ENCODE measurements at regions not wholly inside any gene's neighbourhood (a gene's known extent, or its start where the extent isn't known, plus 50 kb on each side); places are given as distances from the start of the nearest gene placed in this dataset.

- DNase-seq (ENCODE audit: low read depth in 1 of 2, low spot score in 1 of 2) = no peak
These were observed 186.5 kb upstream of the CTTNBP2NL start for GRCh38 chr1:112209493-112209892.

DNA sequence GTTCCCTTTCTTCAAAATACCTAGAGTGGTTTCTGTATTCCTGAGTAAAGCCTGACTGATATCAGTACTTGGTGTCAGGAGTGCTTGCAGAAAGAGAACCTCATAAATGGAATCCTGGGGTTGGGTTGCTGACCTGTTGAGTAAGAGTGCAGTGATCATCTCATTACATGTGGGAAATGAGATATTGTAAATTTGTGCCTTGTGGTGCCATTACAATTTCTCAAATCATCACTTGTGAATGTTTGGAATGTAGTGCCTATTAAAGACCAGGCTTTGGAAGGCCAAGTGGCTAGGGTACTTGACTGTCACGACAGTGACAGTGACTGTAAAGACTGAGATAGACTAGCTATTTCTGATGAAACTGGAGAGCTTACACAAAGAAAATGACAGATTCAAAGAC is 176.7 kb upstream of the CTTNBP2NL start:
- no peak for DNase-seq (ENCODE audit: low read depth in 1 of 2, low spot score in 1 of 2)

DNA sequence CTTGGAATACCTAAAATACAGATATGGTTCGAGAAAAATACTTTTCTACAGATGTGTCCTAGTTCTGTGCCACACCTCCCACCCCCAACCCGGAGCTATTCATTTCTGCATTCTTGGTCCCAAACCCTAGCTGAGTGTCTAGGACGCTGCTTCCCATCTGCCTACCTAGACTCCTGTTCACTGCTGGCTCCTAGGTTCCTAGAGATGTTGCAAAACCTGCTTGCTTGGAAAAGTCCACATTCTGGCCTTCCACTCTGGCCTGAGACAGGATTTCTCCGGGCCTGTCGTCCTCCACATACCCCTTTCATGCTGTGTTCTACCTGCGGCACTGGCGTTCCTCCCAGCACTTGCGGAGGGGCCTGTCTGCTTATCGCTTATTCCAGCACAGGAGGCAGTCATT is 165.8 kb upstream of the CTTNBP2NL start:
- DNase-seq (ENCODE audit: low read depth in 1 of 2, low spot score in 1 of 2) = no peak

- DNase-seq (ENCODE audit: low read depth in 1 of 2, low spot score in 1 of 2) = no peak
These were observed 164.7 kb upstream of the CTTNBP2NL start for GRCh38 chr1:112231331-112231730.

DNA sequence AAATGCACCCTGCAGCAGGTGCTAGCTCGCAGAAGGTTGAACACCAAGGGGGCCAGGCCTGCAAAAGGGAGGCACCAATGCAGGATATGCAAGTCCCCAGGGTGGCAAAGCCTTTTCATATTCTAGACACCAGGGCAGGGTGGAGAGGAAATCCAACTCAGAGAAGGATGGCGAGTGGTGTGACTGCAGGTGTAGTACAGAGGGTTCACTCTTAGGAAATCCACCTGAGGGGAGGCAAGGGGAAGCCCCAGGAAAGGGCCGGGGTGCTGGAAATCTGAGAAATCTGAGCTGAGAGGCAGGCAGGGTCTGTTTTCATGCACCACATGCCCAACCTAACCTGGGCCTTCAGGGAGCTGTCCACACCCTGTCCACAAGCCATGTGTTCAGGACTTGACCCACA is 163.2 kb upstream of the CTTNBP2NL start:
- no peak for DNase-seq (ENCODE audit: low read depth in 1 of 2, low spot score in 1 of 2)

DNA sequence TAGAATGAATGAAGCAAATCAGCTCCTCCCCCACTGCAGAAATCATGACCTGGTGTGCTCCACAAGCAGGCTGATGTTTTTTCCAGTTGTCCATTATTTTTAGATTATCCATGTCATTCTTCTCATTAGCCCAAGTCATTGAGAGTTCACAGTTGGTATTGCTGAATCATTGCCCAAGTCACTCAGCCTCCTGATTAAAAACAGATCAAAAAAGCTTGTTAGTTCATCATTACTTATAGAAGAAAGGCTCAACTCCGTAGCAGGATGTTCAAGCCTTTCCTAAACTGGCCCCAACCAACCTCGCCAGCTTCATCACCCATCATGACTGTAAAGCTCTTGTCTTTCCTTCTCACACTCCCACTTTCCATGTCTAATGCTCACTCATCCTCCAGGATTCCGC is 161.3 kb upstream of the CTTNBP2NL start:
- no peak for DNase-seq (ENCODE audit: low read depth in 1 of 2, low spot score in 1 of 2)

DNA sequence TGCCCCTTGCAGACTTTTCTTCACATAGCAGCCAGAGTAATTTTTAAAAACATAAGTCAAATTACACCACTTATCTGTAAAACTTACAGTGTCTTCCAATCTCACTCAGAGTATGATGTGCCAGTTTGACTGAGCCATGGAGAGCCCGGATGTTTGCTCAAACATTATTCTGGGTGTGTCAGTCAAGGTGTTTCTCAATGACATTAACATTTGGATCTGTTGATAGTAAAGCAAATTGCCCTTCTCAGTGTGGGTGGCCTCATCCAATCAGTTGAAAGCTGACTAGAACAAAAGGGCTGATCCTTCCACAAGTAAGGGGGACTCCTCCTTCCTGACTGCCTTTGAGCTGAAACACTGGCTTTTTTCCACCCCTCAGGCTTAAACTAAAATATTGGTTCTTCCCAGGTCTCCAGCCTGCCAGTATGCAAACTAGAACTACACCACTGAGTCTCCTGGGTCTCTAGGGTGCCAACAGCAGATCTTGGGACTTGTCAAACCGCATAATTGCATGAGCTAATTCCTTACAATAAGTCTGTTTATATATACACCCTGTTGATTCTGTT is 157.9 kb upstream of the CTTNBP2NL start:
- no peak for DNase-seq (ENCODE audit: low read depth in 1 of 2, low spot score in 1 of 2)

DNA sequence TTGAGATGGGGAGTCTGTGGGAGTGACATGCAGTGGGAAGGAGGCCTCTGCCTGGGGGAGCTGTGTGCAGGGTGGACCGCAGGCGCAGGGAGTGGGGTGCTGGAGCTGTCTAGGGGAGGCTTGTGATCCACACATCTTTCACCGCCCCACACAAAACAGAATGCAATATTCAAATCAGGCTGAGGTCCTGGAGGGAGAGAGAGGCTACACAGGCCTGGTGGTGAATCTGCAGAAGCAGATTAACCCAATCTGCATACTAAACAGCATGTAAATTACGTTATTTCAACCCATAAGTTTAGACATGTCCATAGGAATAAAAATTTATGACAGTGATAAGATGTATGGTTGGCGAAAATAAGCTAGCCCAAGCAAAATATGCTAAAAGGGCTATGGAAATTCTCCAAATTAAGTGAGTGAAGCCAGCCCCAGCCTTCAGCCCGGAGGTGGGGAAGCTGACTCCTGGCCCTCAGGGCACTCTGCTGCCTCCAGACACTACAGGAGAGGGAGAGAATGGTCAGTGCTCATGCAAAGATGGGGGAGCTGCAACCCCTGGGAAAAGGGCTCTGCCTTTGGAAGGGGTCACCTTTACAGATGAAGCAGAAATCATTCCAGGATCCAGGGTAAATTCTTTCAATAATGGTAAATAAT is 156.2 kb upstream of the CTTNBP2NL start:
- no peak for DNase-seq (ENCODE audit: low read depth in 1 of 2, low spot score in 1 of 2)

DNA sequence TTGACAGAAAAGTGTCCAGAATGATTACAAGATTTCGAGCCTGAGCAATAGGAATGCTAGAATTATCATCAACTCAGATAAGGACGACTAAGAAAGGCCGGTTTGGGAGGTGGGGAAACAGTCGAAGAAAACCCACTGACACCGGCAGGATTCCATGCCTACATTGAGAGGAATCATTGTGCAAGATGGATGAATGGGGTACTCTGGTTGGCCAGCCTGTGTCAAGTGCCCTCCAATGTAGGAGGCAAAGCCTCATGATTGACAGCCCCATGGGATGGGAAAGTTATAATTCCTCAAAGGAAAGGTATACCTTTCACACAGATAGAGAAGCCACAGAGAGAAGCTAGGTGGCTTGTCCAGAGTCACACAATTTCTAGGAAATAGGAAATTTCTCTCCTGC is 153.5 kb upstream of the CTTNBP2NL start:
- DNase-seq (ENCODE audit: low read depth in 1 of 2, low spot score in 1 of 2) = no peak

DNA sequence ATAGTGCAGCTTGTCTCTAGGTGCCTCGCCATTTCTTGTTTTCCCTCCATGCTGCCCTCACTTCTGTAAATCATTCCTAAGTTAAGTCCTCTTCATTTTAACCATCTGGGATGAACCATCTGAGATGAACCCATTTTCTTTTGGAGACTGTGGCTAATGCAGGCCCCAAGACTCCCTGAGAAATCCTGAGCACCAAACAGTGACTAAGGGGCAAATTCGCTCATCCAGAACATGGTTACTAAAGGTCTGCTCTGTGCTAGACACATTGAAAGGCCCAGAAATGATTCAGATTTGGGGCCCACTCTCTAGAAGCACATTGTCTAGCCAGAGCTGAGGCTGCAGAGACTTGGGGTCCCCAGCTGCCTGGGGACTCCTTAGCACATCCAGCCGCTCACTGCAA is 151.9 kb upstream of the CTTNBP2NL start:
- DNase-seq (ENCODE audit: low read depth in 1 of 2, low spot score in 1 of 2) = no peak

GRCh38 chr1:112245114-112245513 is 150.9 kb upstream of the CTTNBP2NL start:
- DNase-seq (ENCODE audit: low read depth in 1 of 2, low spot score in 1 of 2) = no peak

GRCh38 chr1:112247036-112247597 is 148.9 kb upstream of the CTTNBP2NL start:
- DNase-seq (ENCODE audit: low read depth in 1 of 2, low spot score in 1 of 2) = no peak

DNA sequence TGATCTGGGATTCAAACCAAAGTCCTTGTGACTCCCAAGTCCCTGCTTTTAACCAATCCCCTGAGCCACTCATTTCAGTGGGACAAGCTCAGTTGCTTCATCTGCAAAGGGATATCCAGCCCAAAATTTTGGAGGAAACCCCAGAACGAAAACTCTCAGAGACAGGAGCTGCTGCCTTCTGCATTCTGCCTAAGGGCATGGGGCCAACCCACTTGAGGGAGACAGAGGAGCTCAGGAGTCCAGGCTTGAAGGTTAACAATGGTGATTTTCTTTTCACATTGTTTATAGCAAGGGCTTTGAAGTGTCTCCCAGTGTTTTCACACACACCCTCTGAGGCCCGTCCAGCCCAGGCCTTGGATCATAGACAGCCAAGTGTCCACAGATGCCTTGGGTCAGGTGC is 148.1 kb upstream of the CTTNBP2NL start:
- DNase-seq (ENCODE audit: low read depth in 1 of 2, low spot score in 1 of 2) = no peak

DNA sequence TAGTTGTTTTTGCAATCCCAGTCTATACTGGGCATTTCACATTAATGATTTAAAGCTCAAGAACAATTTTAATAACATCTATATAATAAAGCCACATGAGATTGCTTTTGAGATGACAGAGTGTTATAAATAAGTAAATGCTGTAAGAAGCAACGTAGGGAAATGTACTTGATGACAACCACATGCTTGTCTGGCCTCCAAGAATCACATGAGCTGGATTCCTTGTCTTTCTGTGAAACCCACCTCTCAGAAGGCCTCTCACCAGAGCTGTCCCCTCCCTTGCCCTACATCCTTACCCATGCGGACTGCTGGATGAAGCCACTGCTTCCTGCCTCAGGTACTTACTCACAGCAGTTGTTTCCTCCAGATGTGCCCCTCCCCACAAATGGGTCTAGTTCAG is 145.1 kb upstream of the CTTNBP2NL start:
- no peak for DNase-seq (ENCODE audit: low read depth in 1 of 2, low spot score in 1 of 2)

DNA sequence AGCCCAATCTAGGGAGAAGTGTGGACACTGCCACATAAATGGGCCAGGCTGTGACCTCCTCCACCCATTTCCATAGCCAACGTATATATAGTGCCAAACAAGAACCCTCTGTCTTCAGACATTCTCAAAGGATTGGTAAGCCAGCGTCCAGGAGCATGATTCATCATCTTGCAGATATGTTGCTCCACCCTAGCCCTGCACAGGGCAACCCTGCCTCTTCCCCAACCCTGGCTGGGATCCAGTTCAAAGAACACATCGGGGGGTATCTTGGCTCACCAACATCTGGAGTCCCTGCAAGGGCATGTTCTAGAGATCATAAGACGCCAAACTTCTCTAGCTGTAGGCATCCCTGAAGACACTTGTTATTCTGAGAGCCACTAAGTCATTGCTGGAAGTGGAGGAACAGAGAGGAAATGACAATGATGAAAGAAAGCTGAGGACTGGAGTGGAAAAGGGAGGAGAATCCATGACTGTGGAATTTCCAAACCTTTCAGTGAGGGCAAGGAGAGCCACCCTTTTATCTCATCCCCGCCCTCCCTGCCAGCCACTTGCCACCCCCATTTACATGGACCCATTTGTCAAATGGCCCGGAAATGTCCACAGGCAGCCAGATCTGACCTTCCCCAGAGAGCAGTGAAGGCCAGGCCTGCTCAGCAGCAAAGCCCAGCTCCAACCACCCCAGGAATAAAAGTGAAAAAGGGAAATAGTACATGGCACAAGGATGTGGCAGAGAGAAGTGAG is 144.1 kb upstream of the CTTNBP2NL start:
- no peak for DNase-seq (ENCODE audit: low read depth in 1 of 2, low spot score in 1 of 2)

- DNase-seq (ENCODE audit: low read depth in 1 of 2, low spot score in 1 of 2) = no peak
These were observed 142.6 kb upstream of the CTTNBP2NL start for GRCh38 chr1:112253366-112253765.

- no peak for DNase-seq (ENCODE audit: low read depth in 1 of 2, low spot score in 1 of 2)
These were observed 140.9 kb upstream of the CTTNBP2NL start for GRCh38 chr1:112255080-112255479.

- DNase-seq (ENCODE audit: low read depth in 1 of 2, low spot score in 1 of 2) = no peak
These were observed 139.6 kb upstream of the CTTNBP2NL start for GRCh38 chr1:112256411-112256810.

DNA sequence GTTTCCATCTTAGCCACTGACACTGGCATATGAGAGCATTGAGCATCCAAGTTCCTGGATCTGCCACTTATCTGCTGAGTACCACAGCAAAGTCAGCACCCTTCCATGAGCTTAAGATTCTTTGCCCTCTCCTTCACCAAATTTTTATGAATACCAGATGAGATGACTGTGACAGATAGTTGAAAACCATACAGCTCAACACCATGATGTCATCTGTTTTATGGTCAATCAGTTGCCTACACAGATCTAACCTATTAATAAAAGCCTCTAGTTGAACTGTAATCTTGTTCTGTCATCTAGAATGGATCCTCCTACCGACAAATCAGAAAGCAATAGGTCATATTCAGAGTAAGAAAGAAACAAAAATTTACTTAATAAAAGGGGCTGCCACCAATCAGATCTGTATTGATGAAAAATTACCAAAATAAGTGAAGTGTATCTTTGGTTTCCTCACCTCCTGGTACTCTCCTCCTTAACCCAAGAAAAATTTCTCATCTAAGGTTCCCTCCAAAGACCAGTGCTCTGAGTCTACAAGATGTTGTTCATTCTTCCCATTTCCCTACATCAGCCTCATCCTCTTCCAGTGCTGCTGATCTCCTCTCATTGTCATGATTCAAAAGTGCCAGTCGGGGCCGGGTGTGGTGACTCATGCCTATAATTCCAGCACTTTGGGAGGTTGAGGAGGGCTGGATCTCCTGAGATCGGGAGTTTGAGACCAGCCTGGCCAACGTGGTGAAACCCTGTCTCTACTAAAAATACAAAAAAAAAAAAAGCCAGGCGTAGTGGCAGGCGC is 138.8 kb upstream of the CTTNBP2NL start:
- DNase-seq (ENCODE audit: low read depth in 1 of 2, low spot score in 1 of 2) = no peak

DNA sequence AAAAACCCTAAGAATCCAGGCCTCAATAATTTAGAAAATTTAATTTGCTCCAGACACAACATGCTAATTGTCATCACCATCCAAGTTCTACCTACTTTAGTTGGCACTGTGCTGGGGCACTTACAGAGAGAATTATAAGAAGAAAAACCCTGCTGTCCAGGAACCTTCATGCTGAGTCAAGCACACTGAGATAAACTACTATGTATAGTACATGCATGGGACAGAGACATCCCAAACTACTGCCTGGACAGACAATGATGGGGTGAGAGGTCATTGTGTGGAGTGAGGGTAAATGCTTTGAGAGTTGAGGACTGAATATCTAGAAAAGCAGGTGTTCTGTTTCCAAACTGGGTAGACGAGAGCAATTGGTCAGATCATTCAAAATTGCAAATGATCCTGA is 135.3 kb upstream of the CTTNBP2NL start:
- DNase-seq (ENCODE audit: low read depth in 1 of 2, low spot score in 1 of 2) = no peak

- DNase-seq (ENCODE audit: low read depth in 1 of 2, low spot score in 1 of 2) = no peak
These were observed 133.7 kb upstream of the CTTNBP2NL start for GRCh38 chr1:112262316-112262715.

GRCh38 chr1:112263042-112263441 is 133.0 kb upstream of the CTTNBP2NL start:
- DNase-seq (ENCODE audit: low read depth in 1 of 2, low spot score in 1 of 2) = no peak

Measured in stimulated activated CD4-positive, alpha-beta T cell treated with anti-CD3 and anti-CD28 coated beads, Interleukin-15, amount 100 ng/mL, for 1 hour (primary cell).